HG03378 (cell line): ENCODE measurements at regions not wholly inside any gene's neighbourhood (a gene's known extent, or its start where the extent isn't known, plus 50 kb on each side); places are given as distances from the start of the nearest gene placed in this dataset.

Experiments
- ATAC-seq: cut with Tn5 transposase; IDR thresholded peaks from one replicate; pipeline ENCODE4 v1.9.1; 2021; ENCODE audit warnings: mild to moderate bottlenecking, moderate library complexity; ENCODE audit not compliant: unreplicated experiment

DNA sequence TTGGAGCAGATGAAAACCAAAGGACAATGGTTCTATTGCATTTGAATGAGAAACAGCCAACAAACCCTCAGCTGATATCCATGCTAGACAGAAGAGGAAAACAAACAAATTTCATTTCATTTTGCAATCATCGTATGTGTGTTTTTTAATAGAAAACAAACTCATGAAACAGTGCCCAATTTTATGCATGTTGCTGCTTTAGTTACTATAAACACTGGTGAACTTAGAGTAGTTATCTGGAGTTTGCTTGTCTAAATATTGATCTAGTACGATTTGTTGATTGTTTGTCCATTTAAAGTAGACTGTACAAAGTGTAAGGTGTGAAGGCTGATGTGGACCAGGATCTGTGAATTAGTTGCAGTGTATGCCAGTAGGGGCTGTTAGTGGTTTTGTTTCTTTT, 166.6 kb downstream of the KITLG start:
- no peak for ATAC-seq

DNA sequence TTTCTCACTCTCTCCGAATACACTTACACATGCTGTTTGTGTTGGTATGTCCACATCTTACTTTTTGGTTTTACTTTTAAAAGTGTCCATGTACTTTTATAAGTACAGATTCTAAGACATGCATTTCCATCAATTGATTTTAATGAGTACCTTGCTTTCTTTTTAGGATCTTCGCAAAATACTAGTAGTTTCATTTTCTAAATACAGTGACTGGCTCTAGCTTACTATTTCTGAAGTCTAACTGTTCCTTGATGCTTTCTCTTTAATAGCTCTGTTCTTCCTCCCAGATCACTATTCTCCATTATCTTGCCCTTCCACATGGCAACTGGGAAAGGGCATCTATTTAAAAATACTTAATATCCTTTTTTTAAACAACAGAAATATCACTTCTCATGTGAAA, 164.1 kb downstream of the KITLG start:
- ATAC-seq, result no peak

DNA sequence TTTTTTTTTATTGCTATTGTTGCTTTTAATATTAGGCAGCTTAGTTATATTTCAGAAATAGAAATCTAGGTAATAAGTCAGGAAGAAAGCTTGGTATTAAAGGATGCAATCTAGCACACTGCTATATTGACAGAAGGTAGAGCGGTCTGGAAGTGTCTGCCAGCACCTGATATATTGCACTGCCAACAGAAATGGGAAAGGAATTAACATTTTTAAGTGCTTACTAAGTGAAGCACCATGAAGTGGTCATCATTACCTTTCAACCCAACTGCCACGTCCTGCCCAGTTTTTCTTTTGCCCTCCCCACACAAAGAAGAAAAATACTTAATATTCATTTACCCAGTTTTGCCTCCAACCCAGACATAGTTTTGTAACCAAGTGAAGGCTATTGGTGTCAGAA, 163.5 kb downstream of the KITLG start:
- ATAC-seq, result no peak

DNA sequence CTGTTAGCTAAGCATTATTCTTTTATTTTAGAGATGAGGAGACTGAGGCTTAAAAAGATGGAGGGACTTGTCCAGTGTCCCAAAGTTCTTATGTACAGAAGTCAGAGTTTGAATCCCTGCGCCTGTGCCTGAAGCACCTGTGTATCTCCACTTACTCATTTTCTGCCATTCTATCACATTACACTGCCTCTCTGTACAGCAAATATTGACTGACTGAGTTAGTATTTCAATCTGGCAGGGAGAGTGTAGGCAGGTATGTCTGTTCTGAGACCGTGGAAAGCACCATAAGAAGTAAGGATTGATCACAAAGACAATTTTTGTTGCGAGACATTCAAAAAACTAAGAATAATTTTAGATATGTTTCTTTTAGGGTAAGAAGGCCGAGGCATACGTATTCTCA, 162.7 kb downstream of the KITLG start:
- no peak for ATAC-seq

DNA sequence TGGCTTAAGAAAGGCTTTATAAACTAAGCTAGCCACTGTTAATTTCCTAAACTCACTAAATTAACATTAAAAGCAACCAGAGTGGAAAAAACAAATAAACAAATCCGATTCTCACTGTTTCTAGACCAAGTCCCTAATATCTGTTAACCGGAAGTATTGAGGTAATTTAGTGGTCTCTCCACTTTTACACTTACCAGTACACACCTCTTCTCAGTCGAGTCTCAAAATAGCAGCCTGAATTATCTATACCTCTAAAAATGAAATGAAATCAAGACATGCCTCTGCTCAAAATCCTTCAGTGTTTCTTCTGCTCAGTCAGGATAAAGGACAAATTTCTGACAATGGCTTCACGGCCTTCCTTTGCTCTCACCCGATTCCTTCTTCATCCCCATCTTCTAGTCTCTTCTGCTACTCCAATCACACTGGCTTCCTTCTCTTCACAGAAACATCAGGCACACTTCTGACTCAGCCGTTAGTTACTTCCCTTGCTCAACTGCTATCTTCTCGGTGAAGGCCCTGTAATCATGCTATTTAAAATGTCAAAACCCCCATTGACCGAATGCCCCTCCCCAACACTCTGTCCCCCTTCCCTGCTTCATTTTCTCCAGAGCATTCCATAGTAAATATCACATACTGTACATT, 161.3 kb downstream of the KITLG start:
- no peak for ATAC-seq

DNA sequence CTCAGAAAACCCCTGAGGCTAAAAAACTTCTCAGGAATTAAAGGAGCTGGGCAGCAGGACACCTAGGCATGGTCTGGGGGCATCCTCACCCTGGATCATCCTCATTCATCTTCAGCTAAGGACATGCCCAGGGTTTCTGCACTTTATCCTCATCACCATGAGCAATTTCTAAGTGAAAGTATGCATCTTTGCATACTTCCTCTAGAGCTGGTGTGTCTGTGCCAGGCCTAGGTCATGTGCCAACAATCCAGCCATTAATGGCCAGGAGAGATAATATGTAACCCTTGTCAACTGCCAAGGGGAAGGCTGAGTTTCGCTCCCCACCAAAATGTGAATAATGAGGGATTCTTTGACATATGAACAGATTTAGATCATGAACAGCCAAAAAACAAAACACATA, 160.5 kb downstream of the KITLG start:
- no peak for ATAC-seq

DNA sequence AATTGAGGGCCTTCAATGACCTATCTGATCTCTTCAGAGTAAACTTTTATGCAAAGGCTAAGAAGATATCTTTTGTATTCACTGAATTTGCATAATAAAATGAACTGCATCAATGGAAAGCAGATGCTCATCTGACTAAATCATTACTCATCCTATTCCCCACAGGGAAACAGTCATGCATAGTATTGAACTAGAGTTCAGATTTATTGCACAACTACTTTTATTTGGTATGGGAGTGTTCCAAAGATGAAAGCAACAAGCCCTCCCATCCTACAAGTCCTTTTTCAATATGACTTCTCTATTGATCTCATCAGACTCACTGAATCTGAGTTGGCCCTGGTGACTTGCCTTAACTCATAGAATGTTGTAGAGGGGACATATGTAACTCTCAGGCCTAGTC, 159.8 kb downstream of the KITLG start:
- no peak for ATAC-seq

DNA sequence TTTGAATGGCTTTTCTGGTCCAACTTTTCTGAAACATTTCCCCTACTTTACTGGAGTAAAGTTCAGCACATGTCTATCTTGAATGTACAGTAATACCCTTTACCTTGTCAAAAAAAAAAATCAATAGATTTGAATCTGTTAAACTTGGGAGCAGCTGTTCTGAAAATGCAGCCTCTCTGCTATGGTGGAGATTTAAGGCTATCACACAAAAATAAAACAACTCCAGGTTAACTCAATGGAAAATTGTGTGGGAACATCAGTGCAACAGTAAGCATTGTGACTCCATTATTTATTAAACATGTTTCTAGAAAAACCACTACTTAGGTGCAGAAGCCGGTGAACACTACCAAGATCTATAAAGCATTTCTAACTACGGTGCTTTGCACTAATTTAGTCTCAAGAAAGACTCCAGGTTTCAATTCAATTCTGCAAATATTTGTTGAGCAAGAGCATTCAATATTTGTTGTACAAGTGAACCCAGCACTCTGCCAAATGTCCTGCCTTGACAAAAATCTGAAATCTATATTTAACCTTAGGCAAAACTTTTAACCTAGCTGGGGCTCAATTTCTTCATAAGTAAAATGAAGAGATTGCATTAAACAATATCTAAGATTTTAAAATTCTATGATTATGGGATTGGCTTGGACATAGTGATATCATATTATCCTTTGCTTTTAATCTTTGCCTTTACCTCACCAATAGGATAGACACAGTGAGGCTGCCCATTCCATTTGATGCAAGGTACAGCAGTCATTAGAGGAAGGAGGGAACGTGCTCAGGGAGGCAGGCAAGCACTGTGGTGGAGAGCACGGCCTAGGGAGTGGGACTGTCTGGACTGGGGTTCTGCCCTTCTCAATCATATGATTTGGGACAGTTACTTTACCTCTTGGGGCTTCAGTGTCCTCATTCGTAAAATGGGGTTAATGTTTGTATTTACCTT, 155.2 kb downstream of the KITLG start:
- ATAC-seq, result no peak

DNA sequence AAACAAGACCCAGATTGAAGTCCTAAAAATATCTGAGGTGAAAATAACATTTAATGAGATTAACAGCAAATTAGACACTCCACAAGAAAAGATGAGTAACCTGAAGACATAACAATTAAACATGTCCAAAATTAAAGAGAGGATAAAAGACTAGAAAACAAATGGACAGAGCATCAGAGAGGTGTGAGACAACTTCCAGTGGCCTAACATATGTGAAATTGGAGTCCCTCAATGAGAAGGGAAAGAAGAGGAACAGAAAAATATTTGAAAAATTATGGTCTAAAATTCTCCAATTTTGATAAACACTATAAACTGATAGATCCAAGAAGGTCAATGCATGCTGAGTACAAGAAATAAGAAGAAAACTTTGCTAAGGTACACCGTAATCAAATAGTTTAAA, 151.9 kb downstream of the KITLG start:
- ATAC-seq, result no peak

DNA sequence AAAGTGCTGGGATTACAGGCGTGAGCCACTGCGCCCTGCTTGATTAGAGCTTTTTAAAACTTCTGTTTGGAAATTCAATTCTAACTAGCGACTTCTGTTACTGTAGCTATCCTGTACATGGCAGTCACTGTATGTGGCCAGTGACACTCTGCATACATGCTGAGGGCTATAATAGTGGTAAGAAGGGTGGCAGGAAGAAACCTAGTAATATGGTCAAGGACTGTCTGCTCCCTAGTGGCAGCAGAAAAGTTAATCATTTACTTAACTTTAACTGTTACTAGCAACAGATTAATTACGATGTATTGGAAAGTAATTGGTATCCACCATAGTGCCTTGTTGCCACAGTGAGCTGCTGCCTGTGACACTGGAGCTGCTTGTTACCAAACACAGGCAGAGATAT, 149.0 kb downstream of the KITLG start:
- no peak for ATAC-seq

DNA sequence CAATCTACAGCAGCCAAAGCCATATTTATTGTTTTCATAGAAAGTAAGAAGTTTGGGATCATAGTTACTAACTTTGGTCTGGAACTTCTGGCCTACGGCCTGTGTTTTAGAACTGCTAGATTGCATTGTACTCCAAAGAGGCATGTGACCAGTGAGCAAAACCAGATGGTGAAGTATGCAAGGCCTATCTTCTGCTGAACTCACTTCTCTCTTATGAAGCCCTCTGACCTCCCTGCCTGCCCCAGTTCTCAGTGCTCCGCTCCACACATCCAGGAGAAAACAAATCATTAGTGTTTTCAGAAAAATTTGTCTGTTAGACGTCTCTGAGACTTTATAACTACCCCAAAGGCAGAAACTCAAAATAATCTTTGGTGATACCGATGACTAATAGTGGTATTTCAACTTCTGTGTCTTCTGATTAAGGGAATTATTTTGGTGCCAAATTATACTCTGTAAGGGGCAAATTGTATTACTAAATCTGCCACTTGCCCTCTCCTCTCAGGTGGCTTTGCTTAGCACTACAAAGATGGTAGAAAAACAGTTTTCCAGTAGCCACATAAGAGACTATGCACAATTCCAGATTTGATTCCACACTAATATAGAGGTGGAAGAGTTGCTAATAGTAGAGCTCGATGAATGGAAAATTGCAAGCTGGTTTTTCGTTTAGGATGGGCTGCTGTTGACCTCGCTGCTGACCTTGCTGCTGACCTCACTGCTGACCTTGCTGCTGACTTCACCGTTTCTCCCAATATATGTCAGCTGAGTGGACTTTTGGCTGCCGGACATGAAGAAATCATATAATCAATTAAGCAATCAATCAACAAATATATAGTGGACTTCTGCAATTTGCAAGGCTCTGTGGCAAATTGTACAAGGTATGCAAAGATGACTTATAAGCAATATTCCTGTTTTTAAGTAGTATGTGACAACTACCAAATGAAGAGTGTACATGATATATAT, 147.5 kb downstream of the KITLG start:
- ATAC-seq, result no peak

DNA sequence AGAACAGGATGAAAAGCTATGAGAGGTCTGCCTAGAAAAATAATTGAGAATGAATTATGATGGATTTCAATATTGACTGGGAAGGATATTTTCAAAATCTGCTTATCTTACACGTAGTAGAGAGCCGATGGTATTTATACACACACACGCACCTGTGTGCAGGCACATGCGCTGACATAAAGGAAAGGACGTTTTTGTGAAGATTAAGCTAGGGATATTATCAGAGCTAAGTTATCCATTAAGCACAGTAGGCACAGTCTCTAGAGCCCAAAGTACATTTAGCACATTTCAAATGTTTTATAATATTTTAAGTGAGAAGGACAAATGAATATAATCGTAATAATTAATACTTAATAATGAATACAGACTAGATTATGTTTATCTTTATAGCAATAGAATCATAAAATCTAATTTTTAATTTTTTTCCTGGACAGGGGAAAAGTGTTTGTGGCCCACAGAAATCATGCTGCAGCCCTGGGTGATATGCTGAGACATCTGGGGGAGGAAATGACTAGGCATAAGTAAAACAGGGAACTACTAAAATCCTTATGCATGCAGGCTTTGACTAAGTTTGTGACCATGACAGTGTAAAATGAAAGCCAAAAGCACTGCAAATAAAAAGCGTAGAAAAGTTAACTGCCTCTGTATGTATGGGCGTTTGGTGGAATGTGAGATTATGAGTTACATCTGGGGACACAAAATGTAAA, 146.1 kb downstream of the KITLG start:
- peak; percentile 95 for ATAC-seq

DNA sequence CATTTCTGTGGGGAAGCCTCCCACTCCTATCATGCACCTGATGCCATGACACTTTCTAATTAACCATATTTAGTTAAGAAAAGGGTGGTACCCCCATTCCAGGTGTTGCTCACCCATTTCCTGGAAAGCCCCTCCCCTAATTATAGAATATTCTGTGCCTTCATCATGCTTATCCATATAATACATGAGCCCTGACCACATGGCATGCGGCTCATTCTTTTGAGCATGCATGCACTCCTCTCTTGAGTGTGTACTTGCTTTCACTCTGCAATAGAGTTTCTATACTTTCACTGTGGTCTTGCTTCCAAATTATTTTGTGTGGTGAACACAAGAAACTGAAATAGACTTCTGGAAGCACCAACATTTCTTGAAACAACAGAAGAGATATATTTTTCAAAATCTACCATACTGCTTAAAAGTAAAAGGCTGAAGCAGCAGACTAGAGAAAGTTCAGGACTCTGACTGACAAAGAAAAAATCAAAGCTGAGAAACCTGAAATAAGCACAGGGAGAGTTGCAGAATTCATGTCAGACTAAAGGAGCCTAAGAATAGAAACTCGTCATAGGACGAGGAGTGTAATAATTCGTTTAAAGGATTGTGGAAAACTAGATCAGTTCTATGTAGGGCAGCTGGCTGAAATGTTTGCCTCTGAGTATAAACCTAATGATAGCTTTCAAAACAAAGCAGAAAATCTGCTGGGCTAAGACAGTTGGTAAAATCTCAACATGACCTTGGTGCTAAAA, 144.8 kb downstream of the KITLG start:
- ATAC-seq, result no peak

DNA sequence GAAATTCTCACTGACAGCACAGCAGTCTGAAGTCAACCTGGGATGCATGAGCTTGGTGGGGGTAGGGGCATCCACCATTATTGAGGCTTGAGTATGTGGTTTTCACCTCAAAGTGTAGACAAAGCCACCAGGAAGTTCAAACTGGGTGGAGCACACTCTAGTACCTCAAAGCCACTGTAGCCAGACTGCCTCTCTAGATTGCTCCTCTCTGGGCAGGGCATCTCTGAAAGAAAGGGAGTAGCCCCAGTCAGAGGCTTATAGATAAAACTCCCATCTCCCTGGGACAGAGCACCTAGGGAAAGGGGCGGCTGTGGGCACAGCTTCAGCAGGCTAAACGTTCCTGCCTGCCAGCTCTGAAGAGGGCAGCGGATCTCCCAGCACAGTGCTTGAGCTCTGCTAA, 143.0 kb downstream of the KITLG start:
- ATAC-seq, result no peak
